Inflammatory macrophage (primary cell): ENCODE measurements at regions not wholly inside any gene's neighbourhood (a gene's known extent, or its start where the extent isn't known, plus 50 kb on each side); places are given as distances from the start of the nearest gene placed in this dataset.

Source experiments
- DNase-seq, 2 donors: peaks; one replicate each; pipeline ENCODE4 v3.0.0-alpha.2; 2020 to 2022

GRCh38 chr5:110150199-110150598, 460.5 kb downstream of the MAN2A1 start:
- no peak for DNase-seq

GRCh38 chr5:110159202-110159601, 469.5 kb downstream of the MAN2A1 start:
- DNase-seq, result no peak

- no peak for DNase-seq
These were observed 471.4 kb downstream of the MAN2A1 start for GRCh38 chr5:110161162-110161561.

GRCh38 chr5:110165366-110165765, 475.6 kb downstream of the MAN2A1 start:
- no peak for DNase-seq

GRCh38 chr5:110167384-110167783, 477.7 kb downstream of the MAN2A1 start:
- no peak for DNase-seq

GRCh38 chr5:110169461-110169860, 479.7 kb downstream of the MAN2A1 start:
- DNase-seq, result no peak

- no peak for DNase-seq
These were observed 488.0 kb downstream of the MAN2A1 start for GRCh38 chr5:110177729-110178128.

- no peak for DNase-seq
These were observed 489.6 kb downstream of the MAN2A1 start for GRCh38 chr5:110179321-110179720.

GRCh38 chr5:110194191-110194590, 504.5 kb downstream of the MAN2A1 start:
- no peak for DNase-seq

- no peak for DNase-seq
These were observed 505.6 kb downstream of the MAN2A1 start for GRCh38 chr5:110195288-110195687.

- no peak for DNase-seq
These were observed 512.1 kb downstream of the MAN2A1 start for GRCh38 chr5:110201791-110202190.

GRCh38 chr5:110203661-110204060, 513.9 kb downstream of the MAN2A1 start:
- DNase-seq, result no peak

- DNase-seq, result no peak
These were observed 517.1 kb downstream of the TMEM232 start for GRCh38 chr5:110209401-110209800.

GRCh38 chr5:110218981-110219380, 507.5 kb downstream of the TMEM232 start:
- no peak for DNase-seq

GRCh38 chr5:110219769-110220168, 506.7 kb downstream of the TMEM232 start:
- DNase-seq, result no peak

GRCh38 chr5:110221036-110221435, 505.4 kb downstream of the TMEM232 start:
- DNase-seq, result no peak

- no peak for DNase-seq
These were observed 502.4 kb downstream of the TMEM232 start for GRCh38 chr5:110224050-110224449.

GRCh38 chr5:110225949-110226348, 500.5 kb downstream of the TMEM232 start:
- no peak for DNase-seq

GRCh38 chr5:110239786-110240185, 486.7 kb downstream of the TMEM232 start:
- no peak for DNase-seq

- no peak for DNase-seq
These were observed 483.5 kb downstream of the TMEM232 start for GRCh38 chr5:110242950-110243349.

GRCh38 chr5:110248921-110249320, 477.6 kb downstream of the TMEM232 start:
- no peak for DNase-seq

GRCh38 chr5:110250355-110250754, 476.1 kb downstream of the TMEM232 start:
- DNase-seq, result no peak

GRCh38 chr5:110250755-110251154, 475.7 kb downstream of the TMEM232 start:
- no peak for DNase-seq

- DNase-seq, result no peak
These were observed 475.1 kb downstream of the TMEM232 start for GRCh38 chr5:110251366-110251765.

GRCh38 chr5:110255194-110255593, 471.3 kb downstream of the TMEM232 start:
- no peak for DNase-seq

- no peak for DNase-seq
These were observed 470.2 kb downstream of the TMEM232 start for GRCh38 chr5:110256298-110256697.
